Urothelium cell line (cell line): ENCODE measurements at regions not wholly inside any gene's neighbourhood (a gene's known extent, or its start where the extent isn't known, plus 50 kb on each side); places are given as distances from the start of the nearest gene placed in this dataset.
"Not testable (repeated sequence)": the region's sequence is repeated elsewhere in the genome, so short reads cannot be mapped to it uniquely, and the experiment has no call there.

Experiments used
- DNase-seq: peaks from one replicate; pipeline ENCODE4 v3.0.0; 2011; ENCODE audit warnings: low spot score, mixed read lengths
- FAIRE-seq: peaks from 2 replicates; lab custom pipeline; 2011; peaks lifted over from hg19 to GRCh38; lab: Jason Lieb, UNC

DNA sequence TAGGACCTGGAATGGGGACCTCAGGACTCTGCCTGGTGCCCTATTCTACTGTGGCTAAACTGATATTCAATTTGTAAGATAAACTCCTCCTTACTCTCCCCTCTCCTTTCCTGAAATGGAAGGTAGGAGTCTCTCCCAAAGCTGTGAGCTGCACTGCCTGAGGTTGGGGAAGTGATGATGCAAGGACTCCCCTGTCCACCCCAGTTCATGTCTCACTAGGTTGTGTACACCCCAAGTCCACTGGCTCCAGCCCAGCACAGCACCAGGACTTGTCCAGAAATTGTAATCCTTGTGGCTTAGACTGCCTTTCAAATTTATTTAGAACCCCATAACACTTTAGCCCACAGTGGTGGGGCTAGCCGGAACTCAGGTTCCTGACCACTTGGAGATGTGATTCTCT lies 247.2 kb upstream of the CTBP2 start:
- no peak for FAIRE-seq
- DNase-seq = no peak

DNA sequence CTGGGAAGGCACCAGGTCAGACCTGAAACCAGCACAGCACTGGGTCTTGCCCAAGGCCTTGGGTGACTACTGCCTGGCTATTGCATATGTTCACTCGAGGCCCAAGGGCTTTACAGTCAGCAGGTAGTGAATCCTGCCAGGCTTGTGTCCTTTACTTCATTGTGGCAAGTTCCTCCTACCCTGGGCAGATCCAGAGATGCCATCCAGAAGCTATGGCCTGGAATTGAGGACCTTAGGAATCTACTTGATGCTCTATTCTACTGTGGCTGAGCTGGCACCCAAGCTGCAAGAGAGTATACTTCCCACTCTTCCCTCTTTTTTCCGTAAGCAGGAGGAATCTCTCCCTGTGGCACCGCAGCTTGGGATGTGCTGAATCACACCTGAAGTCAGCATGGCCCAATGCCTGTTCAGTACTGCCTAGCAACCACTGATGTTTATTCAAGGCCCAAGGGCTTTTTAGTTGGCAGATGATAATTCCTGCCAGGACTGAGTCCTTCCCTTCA lies 246.7 kb upstream of the CTBP2 start:
- no peak for DNase-seq
- FAIRE-seq = no peak

DNA sequence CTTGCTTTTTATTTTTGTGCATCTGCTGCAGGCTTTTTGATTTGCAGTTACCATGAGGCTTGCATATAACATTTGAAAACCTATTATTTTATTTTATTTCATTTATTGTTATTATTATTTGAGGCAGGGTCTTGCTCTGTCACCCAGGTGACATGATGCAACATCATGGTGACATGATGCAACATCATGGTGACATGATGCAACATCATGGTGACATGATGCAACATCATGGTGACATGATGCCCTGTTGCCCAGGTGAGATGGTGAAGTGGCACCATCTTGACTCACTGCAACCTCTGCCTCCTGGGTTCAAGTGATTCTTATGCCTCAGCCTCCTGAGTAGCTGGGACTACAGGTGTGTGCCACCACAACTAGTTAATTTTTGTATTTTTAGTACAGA lies 244.5 kb upstream of the CTBP2 start:
- not testable (repeated sequence) for FAIRE-seq

DNA sequence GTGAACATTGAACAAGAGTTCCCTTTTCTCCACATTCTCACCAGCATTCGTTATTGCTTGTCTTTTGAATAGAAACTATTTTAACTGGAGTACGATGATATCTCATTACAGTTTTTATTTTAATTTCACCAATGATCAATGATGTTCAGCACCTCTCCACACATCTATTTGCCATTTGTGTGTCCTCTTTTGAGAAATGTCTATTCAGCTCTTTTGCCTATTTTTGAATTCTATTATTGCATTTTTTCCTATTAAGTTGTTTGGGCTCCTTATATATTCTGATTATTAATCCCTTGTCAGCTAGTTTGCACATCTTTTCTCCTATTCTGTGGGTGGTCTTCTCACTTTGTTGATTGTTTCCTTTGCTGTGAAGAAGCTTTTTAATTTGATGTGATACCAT lies 241.1 kb upstream of the CTBP2 start:
- no peak for FAIRE-seq
- DNase-seq = no peak

More for the DNA sequence above, 244.5 kb upstream of the CTBP2 start:
- DNase-seq = not testable (repeated sequence)

DNA sequence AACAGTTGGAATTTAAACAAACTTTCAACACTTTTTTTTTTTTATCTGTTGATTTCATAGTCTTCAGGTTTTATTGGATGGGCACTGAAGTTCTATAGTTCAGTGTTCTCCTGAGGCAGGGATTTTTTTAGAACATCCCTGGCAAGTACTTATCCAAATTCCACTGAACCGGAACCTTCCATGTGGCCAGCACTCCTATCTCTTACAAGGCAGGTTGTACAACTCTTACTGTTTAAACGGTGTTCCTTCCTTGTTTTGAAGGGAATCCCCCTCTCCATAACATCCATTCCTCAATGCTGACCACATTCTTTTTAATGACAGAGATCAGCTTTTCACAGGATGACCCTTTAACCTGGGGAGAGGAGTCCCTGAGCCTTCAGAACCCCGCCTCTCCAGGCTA lies 238.9 kb upstream of the CTBP2 start:
- DNase-seq (no peak), FAIRE-seq (no peak)

DNA sequence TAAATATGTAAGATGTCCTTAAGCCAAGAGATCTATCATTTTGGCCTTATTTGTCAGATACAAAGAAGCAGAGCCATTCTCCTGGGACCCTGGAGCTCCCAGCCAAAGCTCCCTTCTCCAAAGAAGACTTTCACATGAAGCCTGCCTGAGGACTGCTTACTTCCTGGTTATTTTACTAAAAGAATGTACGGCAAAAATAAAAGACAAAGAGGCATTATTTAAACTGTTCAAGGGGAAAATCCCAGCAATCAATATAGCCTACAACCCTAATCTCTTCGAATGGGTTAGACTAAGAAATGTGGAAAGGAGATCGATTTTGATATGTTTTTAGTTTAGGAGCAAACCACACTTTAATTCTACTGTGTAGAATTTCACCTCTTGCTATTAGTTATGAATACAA lies 237.9 kb upstream of the CTBP2 start:
- FAIRE-seq (no peak), DNase-seq (no peak)

DNA sequence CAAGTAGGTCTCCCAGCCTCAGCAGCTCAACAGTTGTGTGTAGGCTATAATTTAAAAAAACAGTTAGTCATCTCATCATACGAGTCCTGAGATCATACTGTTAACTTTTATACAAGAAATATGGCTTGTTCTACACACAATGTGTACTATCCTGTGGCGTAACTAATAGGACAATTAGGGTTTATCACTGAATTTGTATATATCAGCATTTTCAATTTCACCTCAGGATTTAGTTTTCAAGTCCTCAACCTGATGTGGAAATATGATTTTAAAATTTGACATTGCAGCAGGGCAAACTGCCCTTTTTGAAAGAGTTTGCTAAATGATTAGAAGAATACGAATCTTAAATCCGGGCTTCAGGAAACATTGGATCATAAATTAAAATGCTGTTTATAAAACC lies 237.2 kb upstream of the CTBP2 start:
- DNase-seq (no peak), FAIRE-seq (no peak)

DNA sequence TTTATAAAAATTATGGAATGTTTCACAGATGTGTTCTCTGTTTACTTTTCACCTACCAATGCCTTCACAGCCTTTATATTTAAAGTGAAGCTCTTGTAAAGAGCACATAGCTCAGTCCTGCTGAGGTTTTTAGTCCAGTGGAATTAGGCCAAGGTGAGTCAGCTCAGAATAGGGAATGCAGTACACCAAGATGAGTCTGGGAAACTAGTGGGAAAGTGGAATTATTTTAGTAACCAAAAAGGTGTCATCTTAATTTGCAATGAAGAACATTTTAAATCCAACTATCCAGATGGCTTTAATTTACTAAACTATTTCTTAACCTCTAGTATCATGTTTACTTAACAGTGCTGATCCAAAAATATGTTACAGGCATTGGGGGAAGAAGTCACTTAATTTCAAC lies 236.3 kb upstream of the CTBP2 start:
- FAIRE-seq (no peak), DNase-seq (no peak)

- no peak for DNase-seq
- no peak for FAIRE-seq
These were observed 232.2 kb upstream of the CTBP2 start for GRCh38 chr10:125392609-125393008.

DNA sequence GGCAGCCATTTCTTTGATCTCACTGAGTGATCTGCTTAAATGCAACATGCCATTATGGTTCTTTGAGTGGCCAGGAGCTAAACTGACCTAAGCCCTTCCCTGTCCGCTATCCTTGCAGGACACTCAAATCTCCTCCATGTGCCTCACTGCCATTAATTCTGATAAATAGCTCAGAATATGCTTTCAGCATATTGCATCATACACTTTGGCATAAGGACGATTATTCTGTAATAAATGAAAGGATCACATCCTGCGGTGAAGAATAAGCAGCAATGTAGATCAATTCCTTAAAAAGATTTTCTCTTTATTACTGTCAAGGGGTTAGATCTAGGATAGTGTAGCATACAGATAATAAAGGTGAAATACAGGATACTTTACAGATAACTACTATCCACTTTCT lies 231.8 kb upstream of the CTBP2 start:
- DNase-seq = no peak
- no peak for FAIRE-seq

GRCh38 chr10:125389648-125390047 lies 229.3 kb upstream of the CTBP2 start:
- FAIRE-seq = no peak
- DNase-seq = no peak

DNA sequence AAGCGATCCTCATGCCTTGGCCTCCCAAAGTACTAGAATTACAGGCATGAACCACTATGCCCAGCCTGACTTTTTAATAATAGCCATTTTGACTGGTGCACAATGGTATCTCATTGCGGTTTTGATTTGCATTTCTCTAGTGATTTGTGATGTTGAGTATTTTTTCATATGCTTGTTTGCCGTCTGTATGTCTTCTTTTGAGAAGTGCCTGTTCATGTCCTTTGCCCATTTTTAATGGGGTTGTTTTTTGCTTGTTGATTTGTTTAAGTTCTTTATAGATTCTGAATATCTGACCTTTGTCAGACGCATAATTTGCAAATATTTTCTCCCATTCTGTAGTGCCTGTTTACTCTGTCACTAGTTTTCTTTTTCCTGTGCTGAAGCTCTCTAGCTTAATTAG lies 219.2 kb upstream of the CTBP2 start:
- FAIRE-seq (no peak), DNase-seq (no peak)

DNA sequence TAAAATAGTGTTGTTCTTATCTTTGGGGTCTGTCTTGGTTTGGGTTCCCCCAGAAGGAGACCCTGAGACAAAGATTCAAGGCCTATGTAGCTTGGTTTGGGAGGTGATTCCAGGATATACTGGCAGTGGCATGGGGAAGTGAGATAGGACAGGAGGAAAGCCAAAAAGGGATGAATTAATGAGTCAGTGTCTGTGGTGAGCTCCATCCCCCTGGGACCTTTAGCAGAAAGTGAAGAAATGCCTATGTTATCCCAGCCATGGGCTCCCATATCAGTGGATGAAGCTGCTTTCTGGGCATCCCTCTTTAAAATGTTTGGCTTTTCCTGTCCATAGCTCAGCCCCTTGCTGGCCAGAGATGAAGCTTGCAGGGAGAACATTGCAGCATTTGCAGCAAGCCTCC lies 217.0 kb upstream of the CTBP2 start:
- DNase-seq (no peak), FAIRE-seq (no peak)

DNA sequence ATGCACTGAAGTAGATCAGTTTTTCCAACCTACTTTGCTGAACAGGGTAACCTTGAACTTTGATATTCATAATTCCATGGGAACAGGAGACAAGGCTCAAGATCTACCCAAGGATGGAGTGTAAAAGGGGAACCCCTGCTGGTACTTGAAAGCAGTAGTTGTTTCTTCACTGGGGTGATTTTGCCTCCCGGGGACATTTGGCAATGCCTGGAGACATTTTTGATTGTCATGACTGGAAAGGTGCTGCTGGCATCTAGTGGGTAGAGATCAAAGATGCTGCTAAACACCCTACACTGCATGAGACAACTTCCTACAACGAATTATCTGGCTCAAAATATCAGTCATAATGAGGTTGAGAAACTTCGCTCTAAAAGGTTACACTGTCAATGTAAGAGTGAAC lies 214.8 kb upstream of the CTBP2 start:
- no peak for DNase-seq
- FAIRE-seq = no peak

GRCh38 chr10:125373546-125373945 lies 213.2 kb upstream of the CTBP2 start:
- FAIRE-seq (no peak), DNase-seq (no peak)

- FAIRE-seq = no peak
- no peak for DNase-seq
These were observed 210.2 kb upstream of the CTBP2 start for GRCh38 chr10:125370578-125370977.

GRCh38 chr10:125369382-125370326 lies 209.3 kb upstream of the CTBP2 start:
- FAIRE-seq = no peak
- DNase-seq = no peak

GRCh38 chr10:125368146-125368545 lies 207.8 kb upstream of the CTBP2 start:
- DNase-seq (no peak), FAIRE-seq (no peak)

- no peak for FAIRE-seq
- DNase-seq = no peak
These were observed 203.4 kb upstream of the CTBP2 start for GRCh38 chr10:125363791-125364190.

- DNase-seq (no peak), FAIRE-seq (no peak)
These were observed 202.6 kb upstream of the CTBP2 start for GRCh38 chr10:125362950-125363349.

DNA sequence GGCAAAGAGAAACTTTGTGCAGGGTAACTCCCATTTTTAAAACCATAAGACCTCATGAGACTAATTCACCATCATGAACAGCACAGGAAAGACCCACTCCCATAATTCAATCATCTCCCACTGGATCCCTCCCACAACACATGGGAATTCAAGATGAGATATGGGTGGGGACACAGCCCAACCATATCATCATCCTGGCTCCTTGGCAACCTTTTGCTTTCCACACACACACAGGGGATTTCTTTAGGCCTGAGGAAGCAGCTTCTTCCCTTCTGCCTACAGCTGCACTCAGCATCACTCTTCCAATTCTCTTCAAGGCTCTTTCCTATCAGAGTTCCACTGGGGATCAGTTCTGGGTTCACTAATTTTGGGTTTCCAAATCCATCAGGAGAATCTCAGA lies 199.0 kb upstream of the CTBP2 start:
- FAIRE-seq = no peak
- DNase-seq = no peak

DNA sequence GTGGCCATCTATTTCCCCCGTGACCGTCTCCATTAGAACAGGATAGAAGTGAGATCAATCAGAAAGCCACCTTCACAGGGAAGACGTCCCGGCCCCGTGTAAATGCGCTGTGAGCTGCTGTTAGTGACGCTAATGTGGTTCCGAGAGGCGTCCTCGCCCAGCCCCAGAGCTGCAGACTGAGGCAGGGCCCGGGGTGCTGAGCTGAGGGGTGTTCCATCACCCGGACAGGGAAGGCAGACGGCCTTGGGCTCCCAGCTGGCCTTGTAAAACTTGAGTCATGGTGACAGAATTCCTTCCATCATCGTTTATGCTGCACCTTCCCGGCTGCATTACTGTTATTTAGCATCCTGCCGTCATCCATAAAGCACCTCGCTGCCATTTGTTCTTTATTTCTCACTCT lies 195.3 kb upstream of the CTBP2 start:
- DNase-seq (no peak), FAIRE-seq (no peak)

DNA sequence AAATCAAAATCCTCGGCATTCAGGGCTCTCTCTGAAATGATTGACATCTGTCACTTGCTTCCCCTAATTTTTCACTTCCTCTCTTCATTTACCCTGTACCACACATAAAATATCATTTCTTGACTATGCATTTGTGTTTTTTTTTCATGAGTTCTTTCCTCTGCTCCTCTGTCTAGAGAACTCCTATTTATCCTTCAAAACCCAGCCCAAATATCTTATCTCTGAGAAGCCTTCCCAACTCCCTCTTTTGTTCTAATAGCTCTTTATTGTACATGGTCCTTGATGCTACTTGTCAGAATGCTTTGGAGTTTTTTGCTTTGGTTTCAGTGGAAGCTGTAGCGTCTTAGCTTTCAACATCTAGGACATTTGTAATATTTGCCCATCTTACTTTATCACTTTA lies 190.2 kb upstream of the CTBP2 start:
- no peak for FAIRE-seq
- no peak for DNase-seq
